Endothelial cell (in vitro differentiated cells): ENCODE measurements at regions not wholly inside any gene's neighbourhood (a gene's known extent, or its start where the extent isn't known, plus 50 kb on each side); places are given as distances from the start of the nearest gene placed in this dataset.

Experiments
- DNase-seq: peaks from one replicate; pipeline ENCODE4 v3.0.0; 2021; ENCODE audit warnings: low spot score
- H3K27ac Mint-ChIP-seq: one replicate; pipeline ENCODE4 v1.8.0; 2021; ENCODE audit warnings: mixed read lengths, inconsistent platforms; ENCODE audit not compliant: unreplicated experiment
- H3K27me3 Mint-ChIP-seq: one replicate; pipeline ENCODE4 v1.8.0; 2021; ENCODE audit warnings: mild to moderate bottlenecking, moderate library complexity, mixed read lengths, inconsistent platforms; ENCODE audit not compliant: unreplicated experiment
- H3K36me3 Mint-ChIP-seq: one replicate; pipeline ENCODE4 v1.8.0; 2021; ENCODE audit warnings: mild to moderate bottlenecking, low read depth, mixed read lengths, inconsistent platforms; ENCODE audit not compliant: unreplicated experiment
- H3K4me1 Mint-ChIP-seq: one replicate; pipeline ENCODE4 v1.8.0; 2021; ENCODE audit warnings: mild to moderate bottlenecking, mixed read lengths, inconsistent platforms; ENCODE audit not compliant: unreplicated experiment
- H3K4me3 Mint-ChIP-seq: one replicate; pipeline ENCODE4 v1.8.0; 2021; ENCODE audit warnings: mild to moderate bottlenecking, mixed read lengths, inconsistent platforms; ENCODE audit not compliant: unreplicated experiment
- H3K9me3 Mint-ChIP-seq: one replicate; pipeline ENCODE4 v1.8.0; 2021; ENCODE audit warnings: mixed read lengths, inconsistent platforms; ENCODE audit not compliant: unreplicated experiment
- CTCF ChIP-seq: fragments of 200-600 bp; sonication (generic); IDR thresholded peaks from one replicate; pipeline ENCODE4 v1.5.0; 2021; ENCODE audit warnings: antibody characterized with exemption; ENCODE audit not compliant: unreplicated experiment

- Mint-ChIP-seq H3K4me1 (peaks cover 12% of the 10 kb centered on the region), H3K27ac (no peak overlapping the region), H3K9me3 (no peaks in the 10 kb centered on the region), H3K4me3 (no peak overlapping the region), H3K36me3 (no peaks in the 10 kb centered on the region), H3K27me3 (no peaks in the 10 kb centered on the region)
- no peak for TF ChIP-seq CTCF
- DNase-seq: no peak
Measured at GRCh38 chr11:112632866-112633505, 328.2 kb upstream of the NCAM1 start.

GRCh38 chr11:112634551-112634950 lies 326.7 kb upstream of the NCAM1 start:
- no peak overlapping the region for H3K4me3 Mint-ChIP-seq

GRCh38 chr11:112634995-112635737 lies 326.1 kb upstream of the NCAM1 start:
- no peak for DNase-seq
- H3K9me3 Mint-ChIP-seq: no peaks in the 10 kb centered on the region
- no peak for TF ChIP-seq CTCF
- no peak overlapping the region for H3K4me3 Mint-ChIP-seq
- H3K36me3 Mint-ChIP-seq: no peaks in the 10 kb centered on the region
- no peak overlapping the region for H3K27ac Mint-ChIP-seq
- H3K27me3 Mint-ChIP-seq: no peaks in the 10 kb centered on the region
- H3K4me1 Mint-ChIP-seq: peaks cover 3% of the 10 kb centered on the region

More at GRCh38 chr11:112634551-112634950, 326.7 kb upstream of the NCAM1 start:
- Mint-ChIP-seq H3K9me3 (no peaks in the 10 kb centered on the region), H3K27me3 (no peaks in the 10 kb centered on the region), H3K4me1 (peaks cover 3% of the 10 kb centered on the region), H3K27ac (no peak overlapping the region), H3K36me3 (no peaks in the 10 kb centered on the region)
- TF ChIP-seq CTCF: no peak
- no peak for DNase-seq

- Mint-ChIP-seq H3K36me3 (no peaks in the 10 kb centered on the region), H3K4me1 (peaks cover 3% of the 10 kb centered on the region), H3K4me3 (no peak overlapping the region), H3K27ac (no peak overlapping the region), H3K27me3 (no peaks in the 10 kb centered on the region), H3K9me3 (no peaks in the 10 kb centered on the region)
- TF ChIP-seq CTCF: no peak
- DNase-seq: no peak
Measured at GRCh38 chr11:112637076-112637475, 324.1 kb upstream of the NCAM1 start.

- Mint-ChIP-seq H3K36me3 (no peaks in the 10 kb centered on the region), H3K4me3 (no peak overlapping the region), H3K9me3 (no peaks in the 10 kb centered on the region), H3K4me1 (peaks cover 3% of the 10 kb centered on the region), H3K27me3 (no peaks in the 10 kb centered on the region), H3K27ac (no peak overlapping the region)
- no peak for TF ChIP-seq CTCF
- no peak for DNase-seq
Measured at GRCh38 chr11:112637876-112638275, 323.3 kb upstream of the NCAM1 start.
